HL-60 (cell line): ENCODE measurements at regions not wholly inside any gene's neighbourhood (a gene's known extent, or its start where the extent isn't known, plus 50 kb on each side); places are given as distances from the start of the nearest gene placed in this dataset.

Source experiments
- DNase-seq, 2 experiments: peaks; one replicate each; pipeline ENCODE4 v3.0.0-alpha.2; 2010 to 2020; ENCODE audit warnings: low read depth in 1 of 2, low spot score in 1 of 2
- H3K27ac ChIP-seq: fragments of 250-450 bp; sonication (Bioruptor Pico); replicated peaks from 2 replicates; pipeline ENCODE4 v1.5.1; 2020; ENCODE audit warnings: mild to moderate bottlenecking, moderate library complexity
- H3K27me3 ChIP-seq: fragments of 250-450 bp; sonication (Bioruptor Pico); 2 replicates; pipeline ENCODE4 v1.5.1; 2021; ENCODE audit warnings: mild to moderate bottlenecking, moderate library complexity; ENCODE audit not compliant: insufficient read depth, poor library complexity, severe bottlenecking
- H3K4me3 ChIP-seq: replicated peaks from 2 replicates; pipeline ENCODE4 v1.5.1; 2011; ENCODE audit warnings: mild to moderate bottlenecking, control low read depth, low read length; ENCODE audit not compliant: insufficient read depth
- CTCF ChIP-seq: IDR thresholded peaks from one replicate; pipeline ENCODE4 v1.5.1; 2011; ENCODE audit warnings: low read length, control low read depth, inconsistent platforms; ENCODE audit not compliant: insufficient read depth
- GABPA ChIP-seq: IDR thresholded peaks from 2 replicates; pipeline ENCODE4 v1.6.1; 2012; ENCODE audit warnings: low read depth
- POLR2AphosphoS5 ChIP-seq: IDR thresholded peaks from 2 replicates; pipeline ENCODE4 v1.6.1; 2012; ENCODE audit warnings: low read depth
- SPI1 ChIP-seq: IDR thresholded peaks from 2 replicates; pipeline ENCODE4 v1.6.1; 2012; ENCODE audit warnings: low read depth, mild to moderate bottlenecking, borderline replicate concordance
- TF ChIP-seq, protein P1 (sequence below): IDR thresholded peaks from 2 replicates; pipeline ENCODE4 v1.6.1; 2012; ENCODE audit warnings: low read depth; ENCODE audit not compliant: insufficient replicate concordance

GRCh38 chr6:19107468-19107867 lies 720.3 kb downstream of the RNF144B start:
- Histone ChIP-seq H3K4me3 (no peak overlapping the region), H3K27ac (no peak overlapping the region), H3K27me3 (no peaks in the 10 kb centered on the region)
- no peak for DNase-seq
- TF ChIP-seq POLR2AphosphoS5 (no peak), GABPA (no peak), CTCF (no peak), SPI1 (no peak)
- TF ChIP-seq, protein P1, sequence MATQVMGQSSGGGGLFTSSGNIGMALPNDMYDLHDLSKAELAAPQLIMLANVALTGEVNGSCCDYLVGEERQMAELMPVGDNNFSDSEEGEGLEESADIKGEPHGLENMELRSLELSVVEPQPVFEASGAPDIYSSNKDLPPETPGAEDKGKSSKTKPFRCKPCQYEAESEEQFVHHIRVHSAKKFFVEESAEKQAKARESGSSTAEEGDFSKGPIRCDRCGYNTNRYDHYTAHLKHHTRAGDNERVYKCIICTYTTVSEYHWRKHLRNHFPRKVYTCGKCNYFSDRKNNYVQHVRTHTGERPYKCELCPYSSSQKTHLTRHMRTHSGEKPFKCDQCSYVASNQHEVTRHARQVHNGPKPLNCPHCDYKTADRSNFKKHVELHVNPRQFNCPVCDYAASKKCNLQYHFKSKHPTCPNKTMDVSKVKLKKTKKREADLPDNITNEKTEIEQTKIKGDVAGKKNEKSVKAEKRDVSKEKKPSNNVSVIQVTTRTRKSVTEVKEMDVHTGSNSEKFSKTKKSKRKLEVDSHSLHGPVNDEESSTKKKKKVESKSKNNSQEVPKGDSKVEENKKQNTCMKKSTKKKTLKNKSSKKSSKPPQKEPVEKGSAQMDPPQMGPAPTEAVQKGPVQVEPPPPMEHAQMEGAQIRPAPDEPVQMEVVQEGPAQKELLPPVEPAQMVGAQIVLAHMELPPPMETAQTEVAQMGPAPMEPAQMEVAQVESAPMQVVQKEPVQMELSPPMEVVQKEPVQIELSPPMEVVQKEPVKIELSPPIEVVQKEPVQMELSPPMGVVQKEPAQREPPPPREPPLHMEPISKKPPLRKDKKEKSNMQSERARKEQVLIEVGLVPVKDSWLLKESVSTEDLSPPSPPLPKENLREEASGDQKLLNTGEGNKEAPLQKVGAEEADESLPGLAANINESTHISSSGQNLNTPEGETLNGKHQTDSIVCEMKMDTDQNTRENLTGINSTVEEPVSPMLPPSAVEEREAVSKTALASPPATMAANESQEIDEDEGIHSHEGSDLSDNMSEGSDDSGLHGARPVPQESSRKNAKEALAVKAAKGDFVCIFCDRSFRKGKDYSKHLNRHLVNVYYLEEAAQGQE: no peak

DNA sequence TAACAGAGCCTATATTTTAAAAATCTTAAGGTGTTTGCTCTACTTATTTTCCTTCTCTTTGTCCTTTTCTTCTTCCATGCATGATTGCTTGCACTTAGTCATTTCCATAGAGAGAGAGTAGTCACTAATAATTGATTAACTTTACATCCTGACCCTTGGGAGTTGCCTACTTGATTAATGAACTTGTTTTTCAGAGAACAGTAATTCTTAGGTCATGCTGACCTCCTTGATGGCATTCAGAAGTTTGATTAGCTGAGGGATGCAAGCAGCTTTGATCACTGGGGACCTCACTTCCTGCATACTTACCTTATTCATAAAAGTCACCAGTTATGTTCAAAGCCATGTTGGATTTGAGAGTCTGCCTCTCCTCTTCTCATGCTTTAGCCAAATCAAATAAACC lies 715.6 kb upstream of the ID4 start:
- Histone ChIP-seq H3K4me3 (no peak overlapping the region), H3K27me3 (no peaks in the 10 kb centered on the region), H3K27ac (no peak overlapping the region)
- DNase-seq: no peak
- no peak for TF ChIP-seq CTCF
- no peak for TF ChIP-seq POLR2AphosphoS5
- no peak for TF ChIP-seq SPI1
- TF ChIP-seq, protein P1: no peak
- TF ChIP-seq GABPA: no peak

DNA sequence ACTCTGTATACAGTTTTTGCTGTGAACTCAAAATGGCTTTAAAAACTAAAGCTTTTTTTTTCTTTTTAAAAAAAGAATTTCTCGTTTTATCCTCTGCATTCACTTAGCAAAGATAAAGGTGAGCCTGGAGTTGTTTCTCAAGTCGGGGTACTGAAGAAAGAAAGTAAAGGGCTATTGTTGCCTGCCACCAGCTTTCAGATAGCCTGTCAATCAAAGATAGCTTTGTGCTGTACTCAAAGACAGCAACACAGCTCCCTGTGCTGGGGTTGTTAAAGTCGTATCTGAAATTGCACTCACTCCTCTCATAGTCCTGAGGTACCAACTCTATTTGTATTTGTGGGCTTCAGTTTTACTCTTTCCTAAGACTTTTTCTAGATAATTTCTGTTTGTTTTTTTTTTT lies 710.1 kb upstream of the ID4 start:
- no peak for DNase-seq
- no peak overlapping the region for H3K4me3 ChIP-seq
- TF ChIP-seq SPI1 (no peak), GABPA (no peak), CTCF (no peak), POLR2AphosphoS5 (no peak)
- TF ChIP-seq, protein P1: no peak
- H3K27me3 ChIP-seq: no peaks in the 10 kb centered on the region
- H3K27ac ChIP-seq: no peak overlapping the region
